Osteoblast (primary cell): ENCODE measurements at regions not wholly inside any gene's neighbourhood (a gene's known extent, or its start where the extent isn't known, plus 50 kb on each side); places are given as distances from the start of the nearest gene placed in this dataset.

Experiments
- DNase-seq: peaks from one replicate; pipeline ENCODE4 v3.0.0; 2011; ENCODE audit warnings: low spot score, mixed read lengths; ENCODE audit not compliant: insufficient read length; ENCODE audit errors: missing footprints
- H2AFZ ChIP-seq: 2 replicates; pipeline ENCODE4 v1.6.0; 2011; ENCODE audit warnings: mild to moderate bottlenecking, low read length
- H3K27ac ChIP-seq: 2 replicates; pipeline ENCODE4 v1.5.1; 2011; ENCODE audit warnings: mild to moderate bottlenecking, low read depth, low read length, moderate library complexity
- H3K27me3 ChIP-seq: 2 replicates; pipeline ENCODE4 v1.6.0; 2012; ENCODE audit warnings: mild to moderate bottlenecking, control low read depth, inconsistent platforms, low read length, moderate library complexity; ENCODE audit not compliant: insufficient read depth
- H3K36me3 ChIP-seq: 2 replicates; pipeline ENCODE4 v1.5.1; 2011; ENCODE audit warnings: mild to moderate bottlenecking, low read length, control low read depth, moderate library complexity; ENCODE audit not compliant: insufficient read depth
- H3K4me1 ChIP-seq: 2 replicates; pipeline ENCODE4 v1.5.1; 2011; ENCODE audit warnings: mild to moderate bottlenecking, low read length, control low read depth, moderate library complexity; ENCODE audit not compliant: insufficient read depth
- H3K4me2 ChIP-seq: 2 replicates; pipeline ENCODE4 v1.6.0; 2011; ENCODE audit warnings: mild to moderate bottlenecking, low read length; ENCODE audit not compliant: insufficient read depth
- H3K4me3 ChIP-seq: fragments of 200-600 bp; sonication (generic); 3 replicates; pipeline ENCODE4 v1.5.1; 2012; ENCODE audit warnings: mild to moderate bottlenecking, low read length, inconsistent platforms; ENCODE audit not compliant: insufficient read depth
- H3K79me2 ChIP-seq: 2 replicates; pipeline ENCODE4 v1.6.0; 2012; ENCODE audit warnings: mild to moderate bottlenecking, low read length, control low read depth, inconsistent platforms; ENCODE audit not compliant: insufficient read depth
- H3K9me3 ChIP-seq: 2 replicates; pipeline ENCODE4 v1.5.1; 2011; ENCODE audit warnings: low read depth, low read length, control low read depth
- H4K20me1 ChIP-seq: 2 replicates; pipeline ENCODE4 v1.6.0; 2012; ENCODE audit warnings: mild to moderate bottlenecking, low read length, control low read depth; ENCODE audit not compliant: insufficient read depth
- TF ChIP-seq, protein P1 (sequence below): IDR thresholded peaks from 2 replicates; pipeline ENCODE4 v1.5.1; 2011; ENCODE audit warnings: mild to moderate bottlenecking, low read depth, low read length, moderate library complexity; ENCODE audit errors: extremely low read depth

DNA sequence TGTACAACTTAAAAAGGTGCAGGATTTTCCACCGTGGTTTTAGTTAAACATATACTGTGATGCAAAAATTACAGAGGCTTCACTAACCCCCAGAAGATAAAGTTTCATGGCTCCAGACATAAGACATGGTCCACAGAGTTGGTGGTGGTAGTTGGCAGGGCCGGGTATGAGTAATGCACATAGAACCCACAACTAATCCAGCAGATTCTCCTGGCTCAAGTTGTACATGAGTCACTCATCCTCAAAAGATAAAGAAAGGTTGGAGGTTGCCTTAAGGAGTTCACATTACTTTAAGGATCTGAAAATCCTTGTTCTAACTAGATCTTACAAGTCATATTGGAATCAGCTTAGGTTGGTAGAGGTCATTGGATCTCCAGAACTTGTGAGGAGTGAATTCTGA is 98.3 kb upstream of the ZBTB20 start:
- Histone ChIP-seq H2AFZ (no peak overlapping the region), H3K9me3 (no peaks in the 10 kb centered on the region), H4K20me1 (no peaks in the 10 kb centered on the region), H3K4me2 (peak overlapping the region; percentile 46), H3K27ac (peak overlapping the region; percentile 84), H3K4me1 (peaks cover 33% of the 10 kb centered on the region), H3K79me2 (no peaks in the 10 kb centered on the region), H3K36me3 (no peaks in the 10 kb centered on the region), H3K27me3 (no peaks in the 10 kb centered on the region), H3K4me3 (no peak overlapping the region)
- DNase-seq: peak; percentile 82
- TF ChIP-seq, protein P1, sequence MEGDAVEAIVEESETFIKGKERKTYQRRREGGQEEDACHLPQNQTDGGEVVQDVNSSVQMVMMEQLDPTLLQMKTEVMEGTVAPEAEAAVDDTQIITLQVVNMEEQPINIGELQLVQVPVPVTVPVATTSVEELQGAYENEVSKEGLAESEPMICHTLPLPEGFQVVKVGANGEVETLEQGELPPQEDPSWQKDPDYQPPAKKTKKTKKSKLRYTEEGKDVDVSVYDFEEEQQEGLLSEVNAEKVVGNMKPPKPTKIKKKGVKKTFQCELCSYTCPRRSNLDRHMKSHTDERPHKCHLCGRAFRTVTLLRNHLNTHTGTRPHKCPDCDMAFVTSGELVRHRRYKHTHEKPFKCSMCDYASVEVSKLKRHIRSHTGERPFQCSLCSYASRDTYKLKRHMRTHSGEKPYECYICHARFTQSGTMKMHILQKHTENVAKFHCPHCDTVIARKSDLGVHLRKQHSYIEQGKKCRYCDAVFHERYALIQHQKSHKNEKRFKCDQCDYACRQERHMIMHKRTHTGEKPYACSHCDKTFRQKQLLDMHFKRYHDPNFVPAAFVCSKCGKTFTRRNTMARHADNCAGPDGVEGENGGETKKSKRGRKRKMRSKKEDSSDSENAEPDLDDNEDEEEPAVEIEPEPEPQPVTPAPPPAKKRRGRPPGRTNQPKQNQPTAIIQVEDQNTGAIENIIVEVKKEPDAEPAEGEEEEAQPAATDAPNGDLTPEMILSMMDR: no peak

DNA sequence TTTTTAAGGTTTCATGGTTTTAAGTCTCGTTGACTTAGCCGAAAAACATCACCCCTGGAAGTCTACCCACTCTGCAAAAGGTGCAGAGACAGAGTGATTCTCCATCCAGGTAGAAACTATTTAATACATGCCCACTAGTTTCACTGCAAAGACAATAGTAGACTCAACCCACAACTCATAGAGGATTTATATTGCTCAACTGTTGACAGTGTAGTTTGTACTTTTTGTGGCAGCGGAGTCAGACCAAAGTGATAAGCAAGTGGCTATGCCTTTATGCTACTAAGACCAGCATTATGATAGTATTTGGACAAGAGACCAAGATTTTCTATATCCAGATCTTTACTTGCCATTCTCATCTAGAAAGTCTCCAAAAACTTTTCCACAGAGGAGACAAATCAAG is 98.8 kb upstream of the ZBTB20 start:
- Histone ChIP-seq H3K4me2 (peak overlapping the region; percentile 46), H3K79me2 (no peaks in the 10 kb centered on the region), H3K27me3 (no peaks in the 10 kb centered on the region), H3K27ac (peak overlapping the region; percentile 84), H2AFZ (no peak overlapping the region), H3K9me3 (no peaks in the 10 kb centered on the region), H4K20me1 (no peaks in the 10 kb centered on the region), H3K4me3 (no peak overlapping the region), H3K36me3 (no peaks in the 10 kb centered on the region), H3K4me1 (peaks cover 31% of the 10 kb centered on the region)
- TF ChIP-seq, protein P1: no peak
- DNase-seq: no peak

DNA sequence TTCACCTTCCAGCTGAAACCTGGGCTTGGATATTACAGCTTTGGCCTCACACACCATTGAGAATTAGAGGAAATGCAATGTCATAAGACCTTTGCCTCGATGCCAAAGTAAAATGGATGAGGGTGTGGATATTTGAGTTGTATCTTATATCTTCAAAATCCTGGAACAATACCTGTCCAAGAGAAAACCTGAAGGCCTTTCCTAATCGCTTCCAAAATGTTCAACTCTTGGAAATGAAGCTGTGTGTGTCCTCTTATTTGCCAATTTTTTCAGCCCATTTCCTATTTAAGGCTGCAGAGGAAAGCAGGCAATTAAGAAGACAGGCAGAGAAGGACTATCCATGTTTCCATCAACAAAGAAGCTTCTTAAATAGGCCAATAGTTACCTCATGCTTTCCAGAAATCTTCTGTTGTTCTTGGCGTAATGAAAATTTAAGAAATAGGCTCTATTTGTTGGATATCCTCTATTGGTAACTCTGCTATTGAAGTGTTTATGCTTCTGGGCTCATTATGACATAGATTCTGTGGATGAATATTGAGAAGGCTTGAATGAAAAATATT is 99.5 kb upstream of the ZBTB20 start:
- TF ChIP-seq, protein P1: no peak

DNA sequence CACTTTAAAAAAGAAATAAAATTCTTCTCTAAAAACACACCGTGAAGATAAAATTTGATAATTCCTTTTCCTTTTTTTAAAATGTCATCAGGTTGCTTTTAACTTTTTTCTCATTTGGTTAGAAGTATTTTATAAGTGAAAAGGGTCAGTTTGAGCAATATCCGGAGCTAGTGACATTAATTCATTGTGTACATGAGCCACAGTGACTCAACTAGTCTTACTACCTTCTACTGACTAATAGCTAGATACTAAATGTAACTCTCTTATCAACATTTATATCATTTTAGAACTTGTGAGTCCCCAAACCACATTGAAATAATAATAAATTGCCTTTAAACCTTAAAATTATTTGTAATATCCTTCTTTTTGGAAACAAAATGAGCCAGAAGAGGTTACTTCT is 101.2 kb upstream of the ZBTB20 start:
- H3K4me2 ChIP-seq: no peak overlapping the region

More for the DNA sequence above, 99.5 kb upstream of the ZBTB20 start:
- Histone ChIP-seq H3K4me3 (no peak overlapping the region), H3K27ac (peak overlapping the region; percentile 84), H3K4me2 (no peak overlapping the region), H3K4me1 (peaks cover 33% of the 10 kb centered on the region), H3K79me2 (no peaks in the 10 kb centered on the region), H3K27me3 (no peaks in the 10 kb centered on the region), H2AFZ (no peak overlapping the region), H3K9me3 (no peaks in the 10 kb centered on the region), H3K36me3 (no peaks in the 10 kb centered on the region), H4K20me1 (no peaks in the 10 kb centered on the region)
- peak; percentile 10 for DNase-seq

More for the DNA sequence above, 101.2 kb upstream of the ZBTB20 start:
- Histone ChIP-seq H3K27ac (peak overlapping the region; percentile 0), H3K79me2 (no peaks in the 10 kb centered on the region), H3K4me3 (no peak overlapping the region), H2AFZ (no peak overlapping the region), H3K4me1 (peaks cover 33% of the 10 kb centered on the region), H3K36me3 (no peaks in the 10 kb centered on the region), H3K27me3 (no peaks in the 10 kb centered on the region), H4K20me1 (no peaks in the 10 kb centered on the region), H3K9me3 (no peaks in the 10 kb centered on the region)
- TF ChIP-seq, protein P1: no peak
- DNase-seq: no peak
